Stimulated activated CD4-positive, alpha-beta T cell treated with anti-CD3 and anti-CD28 coated beads, TNF-alpha, amount 100 ng/mL, for 1 hour (primary cell): ENCODE measurements at regions not wholly inside any gene's neighbourhood (a gene's known extent, or its start where the extent isn't known, plus 50 kb on each side); places are given as distances from the start of the nearest gene placed in this dataset.

Experiments used
- DNase-seq, 3 donors: peaks; one replicate each; pipeline ENCODE4 v3.0.0-alpha.2; 2020; ENCODE audit warnings: low read depth in 3 of 3, low spot score in 1 of 3

DNA sequence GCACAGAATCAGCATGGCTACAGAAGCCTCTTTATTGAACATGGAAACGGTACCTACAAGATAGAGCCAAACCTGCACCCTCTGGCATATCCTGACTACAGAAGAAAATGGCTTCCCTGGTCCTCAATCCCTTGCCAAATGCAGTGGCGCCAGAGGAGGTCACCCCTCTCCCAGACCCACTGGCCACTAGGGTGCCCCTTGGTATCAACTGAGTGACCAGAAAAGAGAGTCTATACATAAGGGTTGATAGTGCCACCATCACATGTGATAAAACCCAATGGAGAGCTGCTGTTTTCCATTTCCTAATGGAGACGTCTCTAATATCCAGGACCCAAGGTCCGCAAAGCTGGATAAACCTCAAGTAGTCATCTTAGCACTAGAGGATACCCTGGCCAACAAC, 52.7 kb upstream of the ALK start:
- no peak for DNase-seq

DNA sequence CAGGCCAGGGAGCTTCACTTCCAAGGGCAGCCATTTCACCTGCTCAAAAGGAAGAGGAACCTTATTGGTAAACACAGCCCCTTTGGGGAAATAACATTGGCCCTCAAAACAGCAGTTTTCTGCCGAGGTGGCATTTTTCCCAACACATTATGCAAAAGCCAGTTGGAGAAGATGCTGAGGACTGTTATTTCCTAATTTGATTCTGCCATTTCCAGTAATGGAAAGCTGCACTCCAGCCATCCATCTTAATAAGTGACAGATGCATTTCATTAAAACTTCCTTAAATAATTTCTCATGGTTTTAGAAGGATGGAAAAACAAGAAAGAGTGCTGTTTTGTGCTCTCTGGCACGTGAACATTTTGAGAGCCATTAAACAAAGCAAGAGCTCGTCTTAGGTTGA, 55.9 kb upstream of the ALK start:
- DNase-seq: no peak

DNA sequence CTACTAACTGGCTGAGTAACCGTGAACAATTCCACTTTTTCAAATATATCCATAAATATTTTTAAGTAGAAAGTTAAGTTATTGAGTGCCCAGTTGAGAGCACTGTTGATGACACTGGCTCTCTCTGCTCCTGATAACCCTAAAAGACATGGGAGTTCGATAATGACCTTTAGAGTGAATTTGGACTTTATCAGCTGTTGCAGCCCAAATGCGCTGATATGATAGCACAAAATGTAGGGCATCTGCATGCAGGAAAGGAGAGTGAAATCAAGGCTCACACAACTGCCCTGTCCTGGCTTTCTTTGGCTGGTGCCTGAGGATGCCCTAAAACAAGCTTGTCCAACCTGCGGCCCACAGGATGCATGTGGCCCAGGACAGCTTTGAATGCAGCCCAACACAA, 60.0 kb upstream of the ALK start:
- no peak for DNase-seq

DNA sequence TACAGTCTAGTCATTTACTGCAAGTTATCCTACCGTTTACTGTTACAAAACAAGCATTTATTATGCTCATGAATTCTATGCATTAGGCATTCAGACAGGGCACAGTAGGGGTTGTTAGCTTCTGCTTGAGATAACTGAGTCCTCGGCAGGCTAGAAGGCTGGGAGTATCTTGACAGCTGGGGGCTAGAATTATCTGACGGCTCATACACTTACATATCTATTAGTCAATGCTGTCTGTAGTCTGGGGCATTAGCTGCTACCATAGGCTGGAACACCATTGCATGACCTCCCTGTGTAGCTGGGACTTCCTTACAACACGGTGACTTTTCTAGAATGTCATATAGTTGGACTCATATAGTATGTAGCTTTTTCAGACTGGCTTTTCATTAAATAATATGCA, 61.9 kb upstream of the ALK start:
- no peak for DNase-seq

DNA sequence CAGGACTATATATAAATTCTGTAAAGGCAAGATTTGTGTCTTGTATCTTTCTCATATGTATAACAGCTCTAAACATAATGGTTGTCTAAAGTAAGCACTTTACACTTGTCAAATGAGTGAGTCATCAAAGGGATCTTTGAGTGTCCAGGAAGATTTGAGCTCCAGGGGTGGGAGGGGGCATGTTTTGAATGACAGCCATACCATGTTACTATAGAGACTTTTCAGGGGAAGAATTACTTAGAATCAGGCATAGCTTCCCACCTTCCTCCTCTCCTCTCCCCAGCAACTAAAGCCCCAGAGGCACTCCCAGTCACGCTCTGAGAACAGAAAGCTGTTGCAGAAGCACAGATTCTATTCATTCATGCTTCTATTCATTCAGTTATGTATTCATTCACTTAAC, 65.8 kb upstream of the ALK start:
- DNase-seq: no peak

DNA sequence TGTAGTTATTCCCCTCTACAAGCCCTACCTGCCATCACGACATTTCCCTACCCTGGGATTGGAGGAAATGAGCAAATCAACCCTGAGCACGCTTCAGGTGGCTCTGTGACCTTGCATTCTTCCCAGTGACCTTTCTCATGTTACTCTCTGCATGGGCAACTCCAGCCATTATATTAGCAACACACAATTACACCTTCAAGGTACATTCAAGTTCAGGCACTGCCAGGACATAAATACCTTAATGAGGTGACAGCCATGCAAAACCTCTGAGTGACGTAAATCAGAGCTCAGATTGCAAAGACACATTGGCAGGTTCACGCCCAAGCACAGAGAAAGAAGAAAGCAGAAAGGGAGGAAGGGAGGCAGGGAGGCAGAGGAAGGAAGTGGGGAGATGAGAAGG, 68.7 kb upstream of the ALK start:
- DNase-seq: no peak

DNA sequence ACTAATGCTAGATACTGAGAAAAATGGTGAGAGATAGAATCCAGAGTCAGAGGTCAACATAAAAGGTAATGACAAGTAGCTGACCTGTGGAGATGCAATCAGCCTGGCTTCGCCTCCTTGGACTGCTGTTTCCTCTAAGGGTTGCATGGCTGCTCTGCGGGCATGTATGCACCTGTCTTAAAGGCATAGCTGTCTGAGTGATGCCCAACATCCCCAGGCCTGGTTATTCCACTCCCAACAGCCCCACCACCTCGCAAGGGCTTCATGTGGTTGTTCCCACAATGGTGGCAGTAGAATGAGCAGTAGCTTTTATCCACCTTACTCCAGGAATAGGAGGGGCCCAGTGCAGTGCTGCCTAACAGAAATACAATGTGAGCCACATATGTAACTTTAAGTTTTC, 69.7 kb upstream of the ALK start:
- DNase-seq: no peak

DNA sequence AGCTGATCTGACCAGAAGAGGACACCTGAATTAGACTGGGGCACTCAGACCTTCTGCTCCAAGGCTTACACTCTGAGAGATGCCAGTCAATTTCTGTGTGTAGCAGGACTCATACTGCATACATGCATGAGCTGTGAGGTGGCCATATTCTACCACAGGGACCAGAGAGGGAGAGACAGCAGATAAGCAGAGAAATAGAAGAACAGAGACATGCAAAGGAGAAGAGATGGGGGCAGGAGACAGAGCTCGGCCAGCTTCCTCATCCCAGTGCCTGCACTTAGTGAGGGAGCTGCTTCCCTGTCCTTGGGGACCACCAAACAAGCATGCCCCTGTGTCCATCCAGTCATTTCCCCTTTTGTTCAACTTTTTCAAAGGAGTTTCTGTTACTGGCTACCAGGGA, 73.9 kb upstream of the ALK start:
- no peak for DNase-seq

DNA sequence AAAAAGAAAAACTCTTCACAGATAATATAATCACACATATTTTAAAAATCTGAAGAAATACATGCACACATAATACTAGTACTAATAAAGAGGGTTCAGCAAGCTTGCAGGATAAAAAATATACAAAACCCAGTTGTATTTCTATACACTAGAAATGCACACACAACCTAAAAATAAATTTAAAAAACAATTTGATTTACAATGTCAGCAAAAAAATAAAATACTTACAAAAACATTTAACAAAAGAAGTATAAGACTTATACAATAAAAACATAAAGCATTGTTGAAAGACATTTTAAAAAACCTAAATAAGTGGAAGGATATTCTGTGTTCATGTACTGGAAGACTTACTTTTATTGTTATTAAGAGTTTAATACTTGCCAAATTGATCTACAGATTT, 81.7 kb upstream of the ALK start:
- no peak for DNase-seq

DNA sequence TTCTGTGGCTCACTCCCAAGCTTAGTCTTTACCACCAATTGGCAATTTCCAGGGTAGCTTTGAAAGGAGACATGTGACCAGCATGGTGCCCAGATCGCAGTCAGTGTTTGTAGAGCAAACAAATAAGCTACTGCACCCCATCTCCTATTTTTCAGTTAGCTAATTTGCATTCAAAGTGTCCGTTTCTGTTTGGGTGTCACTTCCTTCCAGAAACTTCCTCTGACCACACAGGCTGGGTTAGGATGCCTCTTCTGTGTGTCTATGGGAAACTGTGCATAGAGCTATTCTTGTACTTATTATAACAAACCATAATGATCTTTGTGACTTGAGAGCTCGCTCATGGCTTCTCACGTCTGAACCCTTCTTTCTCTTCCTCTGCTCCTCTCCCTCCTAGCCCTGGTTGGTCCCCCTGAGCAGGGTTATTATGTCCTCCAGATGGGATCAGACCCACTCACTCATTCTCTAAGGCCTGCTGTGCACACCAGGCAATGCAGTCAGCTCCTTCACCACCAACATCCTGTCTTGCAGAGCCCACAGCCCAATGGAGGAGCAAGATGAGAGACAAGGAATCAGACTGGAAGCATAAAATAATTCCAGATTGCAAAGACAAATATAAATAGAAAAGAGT, 101.2 kb upstream of the ALK start:
- no peak for DNase-seq

DNA sequence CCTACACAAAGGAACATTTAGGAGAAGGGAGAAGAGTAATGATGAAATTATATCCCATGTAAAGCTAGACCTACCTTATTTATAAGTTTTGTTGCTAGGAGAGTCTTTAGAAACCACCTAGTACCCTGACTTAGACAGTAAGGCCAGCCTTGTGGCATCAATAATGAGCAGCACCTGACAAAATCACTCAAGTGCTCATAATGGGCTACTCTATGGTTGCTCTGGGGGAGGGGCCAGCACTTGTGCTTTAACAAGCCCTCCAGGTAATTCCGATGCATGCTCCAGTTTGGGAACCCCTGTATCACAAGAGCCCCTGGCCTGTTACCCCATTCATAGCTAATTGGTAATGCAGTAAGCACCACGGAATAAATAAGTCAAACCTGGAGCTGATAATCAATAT, 102.9 kb upstream of the ALK start:
- DNase-seq: no peak

DNA sequence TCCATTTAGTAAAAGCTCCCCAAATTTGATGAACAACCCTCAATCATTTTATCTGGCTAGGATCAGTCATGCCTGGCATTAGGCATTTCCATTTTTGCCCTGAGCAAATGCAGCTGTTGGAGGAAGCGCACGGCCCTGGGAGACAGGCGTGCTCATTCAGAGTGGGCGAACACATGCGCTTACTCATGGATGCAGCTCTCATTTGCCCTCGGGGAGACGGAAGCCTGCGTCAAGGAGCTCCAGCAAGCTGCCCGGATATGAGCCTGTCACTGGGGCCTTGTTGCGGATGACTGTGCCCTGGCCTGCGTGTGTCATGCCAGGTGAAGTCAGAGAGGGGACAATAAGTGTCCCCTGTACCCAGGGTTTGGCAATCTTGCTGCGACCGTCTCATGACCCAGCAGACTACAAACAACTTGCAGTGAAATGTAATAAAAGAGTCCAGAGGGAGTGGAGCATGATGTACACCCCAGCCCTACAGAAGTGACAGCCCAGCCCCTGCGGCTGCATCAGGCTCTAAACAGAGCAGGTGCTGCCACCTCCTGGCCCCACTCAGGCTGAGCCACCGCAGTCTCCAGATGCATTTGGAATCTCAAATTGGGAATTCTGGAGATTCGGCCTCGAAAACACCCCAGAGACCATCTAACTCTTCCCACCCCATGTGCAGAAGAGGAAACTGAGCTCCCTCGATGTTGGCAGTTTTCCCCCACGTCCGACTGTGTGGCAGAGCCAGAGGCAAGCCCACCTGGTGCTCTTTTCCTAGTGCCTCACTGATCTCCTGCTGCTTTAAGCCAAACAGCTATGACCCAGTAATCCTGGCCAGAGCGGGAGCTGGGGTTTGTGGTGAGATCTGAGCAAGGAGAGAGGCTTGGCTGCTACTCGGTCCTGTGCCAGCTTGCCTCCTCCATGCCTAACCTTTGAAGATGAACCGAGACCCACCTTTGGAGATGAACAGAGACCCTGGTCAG, 105.0 kb upstream of the ALK start:
- no peak for DNase-seq

DNA sequence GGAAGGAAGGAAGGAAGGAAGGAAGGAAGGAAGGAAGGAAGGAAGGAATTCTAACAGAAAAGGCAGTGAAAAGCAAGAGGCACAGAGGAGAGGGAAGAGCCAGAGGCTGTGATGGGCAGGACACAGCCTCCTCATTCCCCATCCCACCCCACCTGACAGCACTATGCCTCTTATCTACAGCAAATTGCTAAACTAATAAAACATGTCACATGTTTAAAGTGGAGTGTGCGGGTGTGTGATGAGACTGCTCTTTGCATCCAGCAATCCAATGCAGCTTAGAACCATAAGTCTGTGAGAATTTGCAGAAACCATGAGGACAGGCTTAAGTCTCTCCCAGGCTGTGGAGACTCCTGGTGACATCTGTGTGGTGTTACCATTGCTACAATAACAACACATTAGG, 108.4 kb upstream of the ALK start:
- DNase-seq: no peak

DNA sequence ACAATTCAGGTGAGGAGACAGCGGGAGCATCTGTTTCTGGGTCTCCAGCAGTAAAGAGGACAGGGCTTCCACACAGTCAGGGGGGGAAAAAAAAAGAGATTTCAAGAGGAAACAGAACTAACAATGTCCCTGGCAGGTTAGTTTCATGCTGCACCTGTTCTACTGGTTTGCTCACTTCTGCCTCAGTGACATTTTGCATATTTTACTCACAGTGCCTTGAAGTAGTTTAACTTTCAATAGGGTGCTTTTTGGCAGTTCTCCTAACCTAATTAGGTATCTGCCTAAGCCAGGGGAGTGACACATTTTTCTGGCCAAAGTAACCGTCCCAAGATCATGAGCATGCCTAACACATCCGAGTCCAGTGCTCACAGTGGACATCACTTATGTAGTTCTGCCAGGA, 109.0 kb upstream of the ALK start:
- DNase-seq: no peak

DNA sequence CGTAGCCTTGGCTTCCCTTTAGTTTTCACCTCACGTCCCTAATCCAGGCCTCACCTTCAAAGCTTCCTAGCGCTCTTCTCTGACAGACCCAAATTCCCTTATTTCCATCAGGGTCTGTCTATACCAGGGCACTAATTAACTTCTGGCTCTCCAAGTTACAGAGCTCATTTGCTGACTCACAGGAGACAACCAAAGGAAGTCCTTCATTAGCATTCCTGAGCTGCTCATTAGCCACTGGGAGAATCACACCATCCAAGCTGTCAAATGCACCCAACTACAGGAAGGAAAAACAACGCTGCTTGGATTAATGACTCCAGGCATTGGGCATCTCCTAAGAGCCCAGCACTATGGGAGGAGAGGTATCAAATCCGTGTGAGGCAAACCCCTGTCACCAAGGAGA, 109.8 kb upstream of the ALK start:
- no peak for DNase-seq

DNA sequence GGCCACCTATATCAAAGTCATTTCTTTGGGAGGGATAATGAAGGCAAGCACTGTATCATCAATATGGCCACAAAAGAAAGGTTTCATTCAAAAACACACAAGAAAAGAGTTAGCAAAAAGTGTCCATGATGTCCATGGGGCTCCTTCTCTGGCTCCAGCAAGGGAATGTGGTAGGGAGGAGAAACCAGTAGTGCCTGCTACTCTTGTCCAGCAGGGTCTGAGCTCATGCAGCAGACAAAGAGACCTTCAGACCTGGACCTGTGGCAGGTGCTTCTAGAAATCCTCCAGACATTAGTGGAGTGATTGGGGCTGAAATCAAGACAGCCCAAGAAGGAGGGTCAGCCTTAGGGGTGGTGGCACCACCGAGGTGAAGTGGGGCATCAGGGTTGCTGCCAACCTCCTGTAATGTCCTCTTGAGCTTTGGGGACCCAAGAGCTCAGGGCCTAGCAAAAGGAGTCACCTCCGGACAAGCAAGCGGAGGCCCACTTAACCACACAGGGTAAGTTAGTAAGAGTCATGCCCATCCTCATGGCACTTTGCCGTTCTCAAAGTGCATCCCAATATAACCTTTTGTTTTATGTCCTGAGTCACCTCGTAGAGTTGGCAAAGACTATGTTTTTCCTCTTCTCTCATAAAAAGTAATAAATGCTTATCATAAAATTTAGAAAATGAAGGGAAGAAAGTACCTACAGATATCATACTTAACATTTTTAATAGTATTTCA, 112.6 kb upstream of the YPEL5 start:
- DNase-seq: no peak

DNA sequence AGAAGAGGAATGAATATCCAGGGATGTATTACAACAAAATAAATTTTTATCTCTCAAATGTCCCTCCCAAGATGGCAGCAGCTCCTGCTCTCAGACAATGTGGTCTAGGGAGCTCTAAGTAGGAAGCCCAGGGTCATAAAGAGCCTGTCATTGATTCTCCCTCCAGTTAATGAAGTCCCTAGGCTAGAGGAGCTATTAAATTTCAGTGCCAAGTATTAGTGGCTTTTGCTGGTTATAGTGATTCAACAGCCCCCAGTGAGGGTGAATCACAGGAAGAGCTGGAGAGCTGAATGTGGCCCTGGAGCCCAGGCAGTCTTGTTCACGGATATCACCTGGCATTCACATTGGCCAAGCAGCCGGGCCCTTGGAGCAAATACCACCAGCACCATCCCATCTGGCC, 109.8 kb upstream of the YPEL5 start:
- DNase-seq: no peak

DNA sequence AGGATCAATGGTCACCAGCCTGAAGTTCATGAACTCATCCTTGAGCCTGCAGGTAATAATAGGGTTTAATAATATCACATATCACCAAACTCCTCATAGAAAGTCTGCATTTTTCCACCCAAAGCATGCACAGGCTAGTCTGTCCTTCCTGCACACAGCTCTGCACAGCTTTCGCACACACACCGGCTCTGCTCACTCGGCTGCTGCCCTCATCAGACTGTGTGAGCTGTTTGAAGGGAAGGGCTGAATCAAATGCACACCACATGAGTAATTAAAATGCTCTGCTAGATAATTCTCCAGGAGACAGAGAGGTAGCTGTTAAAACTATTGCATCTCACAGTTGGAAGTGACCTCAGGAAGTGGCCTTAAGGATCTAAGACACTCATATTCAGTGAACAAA, 108.4 kb upstream of the YPEL5 start:
- no peak for DNase-seq

DNA sequence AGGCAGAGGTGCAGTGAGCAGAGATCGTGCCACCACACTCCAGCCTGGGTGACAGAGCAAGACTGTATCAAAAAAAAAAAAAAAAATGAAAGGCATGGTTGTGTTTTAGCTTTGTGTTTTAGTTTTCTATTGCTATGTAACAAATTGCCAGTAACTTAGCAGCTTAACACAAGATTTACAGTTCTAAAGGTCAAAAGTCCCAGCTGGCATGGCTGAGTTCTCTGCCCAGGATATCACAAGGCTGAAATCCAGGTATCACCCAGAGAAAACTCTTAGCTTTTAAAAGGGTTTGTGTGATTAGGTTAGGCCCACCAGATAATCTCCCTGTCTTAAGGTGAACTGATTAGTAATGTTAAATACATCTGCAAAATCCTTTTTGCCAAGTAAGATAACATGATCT, 107.7 kb upstream of the YPEL5 start:
- DNase-seq: no peak

DNA sequence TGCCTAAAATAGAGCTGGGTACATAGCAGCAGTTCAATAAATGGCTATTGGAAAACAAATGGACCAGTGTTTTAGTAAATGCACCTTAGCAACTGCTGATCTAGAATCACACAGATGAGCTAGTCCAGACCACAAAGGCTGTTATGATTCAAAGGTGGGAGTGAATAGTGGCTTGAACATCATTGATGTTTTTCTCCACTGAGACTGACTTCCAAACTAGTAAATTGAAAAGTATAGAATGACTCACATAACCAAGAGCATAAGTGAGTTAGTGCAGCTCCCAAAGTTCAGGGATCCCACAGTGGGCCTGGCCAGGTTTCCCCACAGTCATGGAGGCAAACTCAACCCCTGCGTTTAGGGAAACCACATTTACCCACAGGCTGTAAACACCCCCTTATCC, 106.7 kb upstream of the YPEL5 start:
- DNase-seq: no peak

DNA sequence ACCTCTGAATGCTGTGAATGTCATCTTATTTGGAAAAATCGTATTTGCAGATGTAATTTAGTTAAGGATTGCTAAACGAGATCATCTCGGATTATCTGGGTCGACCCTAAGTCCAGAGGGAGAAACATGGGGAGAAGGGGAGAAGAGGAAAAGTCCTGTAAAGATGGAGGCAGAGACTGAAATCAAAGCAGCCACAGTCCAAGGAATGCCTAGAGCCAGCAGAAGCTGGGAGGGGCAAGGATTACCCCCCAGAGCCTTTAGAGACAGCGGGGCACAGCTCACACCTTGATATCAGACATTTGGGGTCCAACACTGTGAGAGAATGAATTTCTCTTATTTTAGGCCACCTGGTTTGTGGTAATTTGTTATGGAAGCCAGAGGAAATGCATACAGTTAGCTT, 104.9 kb upstream of the YPEL5 start:
- DNase-seq: no peak

DNA sequence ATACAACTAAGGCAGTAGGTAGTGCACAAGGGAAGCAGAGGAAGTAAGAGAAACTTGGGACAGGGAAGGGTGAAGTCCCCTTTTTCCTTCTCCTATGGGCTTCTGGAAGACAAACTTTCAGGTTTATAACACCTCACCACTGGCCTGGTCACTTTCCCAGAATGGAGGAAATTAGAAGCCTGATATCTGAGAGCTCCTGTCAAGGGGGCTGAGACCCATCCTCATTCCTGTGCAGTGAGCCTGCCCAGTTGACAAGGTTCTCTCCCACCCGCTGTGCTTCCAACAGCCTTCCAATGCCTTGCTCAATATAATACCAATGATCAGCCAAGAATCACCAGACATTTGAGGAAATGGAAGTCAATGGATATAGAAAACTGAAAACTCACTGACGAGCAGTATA, 100.4 kb upstream of the YPEL5 start:
- no peak for DNase-seq
